SK-MEL-5 (cell line): ENCODE measurements at regions not wholly inside any gene's neighbourhood (a gene's known extent, or its start where the extent isn't known, plus 50 kb on each side); places are given as distances from the start of the nearest gene placed in this dataset.

ENCODE experiments used
- DNase-seq: peaks from one replicate; pipeline ENCODE4 v3.0.0-alpha.2; 2016; ENCODE audit warnings: low read depth, low spot score
- in situ Hi-C: cut with HindIII; loops from 2 replicates; pipeline ENCODE4 v1.10.0; 2016; ENCODE audit warnings: low sequenced_read_pairs, high pct_unique_total_duplicates, low pct_unique_long_range_greater_than_20kb

DNA sequence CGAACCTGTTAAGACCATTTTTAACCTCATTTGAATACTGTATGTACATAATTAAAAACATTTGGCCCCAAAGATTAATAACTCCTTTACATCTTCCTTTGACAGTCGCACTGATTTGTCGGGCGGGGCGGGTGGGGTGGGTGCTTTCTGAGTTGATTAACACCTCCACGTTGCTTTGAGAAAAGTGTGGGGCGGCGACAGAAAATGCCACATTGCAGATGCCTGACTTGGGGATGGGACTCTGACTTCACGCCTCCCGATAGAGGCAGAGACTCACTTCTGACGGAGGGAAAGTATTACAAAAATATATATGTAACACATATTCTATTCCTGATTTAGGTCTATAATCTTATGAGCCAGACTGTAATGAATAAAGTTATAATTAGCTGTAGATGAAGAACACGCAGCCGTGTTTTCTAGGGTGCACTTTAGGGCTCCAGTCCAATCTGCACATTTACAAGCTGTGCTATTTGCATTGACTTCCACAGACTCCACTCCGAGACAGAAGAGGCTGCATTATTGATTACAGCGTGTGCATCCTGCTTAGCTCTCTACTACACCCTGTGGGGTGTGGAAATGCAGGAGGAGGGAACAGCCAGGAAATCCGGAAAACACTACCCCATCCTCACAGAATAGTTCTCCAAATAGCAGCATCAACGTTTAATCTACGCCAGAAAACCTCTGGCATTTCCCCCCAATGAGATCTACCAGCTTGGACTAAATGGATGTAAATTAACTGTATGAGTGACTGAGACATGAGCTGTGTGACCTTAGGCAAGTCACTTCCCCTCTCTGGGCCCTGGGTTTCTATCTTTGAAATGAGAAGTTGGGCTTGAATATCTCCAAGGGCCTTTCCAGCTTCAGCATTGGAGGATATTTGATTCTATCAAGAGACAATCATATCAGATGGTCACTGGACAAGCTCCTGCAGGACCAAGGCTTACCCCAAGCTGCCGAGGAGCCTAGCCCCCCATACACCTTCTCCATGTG, 308.0 kb downstream of the RRAGC start:
- DNase-seq: no peak
- in situ Hi-C loops: no loop called here

DNA sequence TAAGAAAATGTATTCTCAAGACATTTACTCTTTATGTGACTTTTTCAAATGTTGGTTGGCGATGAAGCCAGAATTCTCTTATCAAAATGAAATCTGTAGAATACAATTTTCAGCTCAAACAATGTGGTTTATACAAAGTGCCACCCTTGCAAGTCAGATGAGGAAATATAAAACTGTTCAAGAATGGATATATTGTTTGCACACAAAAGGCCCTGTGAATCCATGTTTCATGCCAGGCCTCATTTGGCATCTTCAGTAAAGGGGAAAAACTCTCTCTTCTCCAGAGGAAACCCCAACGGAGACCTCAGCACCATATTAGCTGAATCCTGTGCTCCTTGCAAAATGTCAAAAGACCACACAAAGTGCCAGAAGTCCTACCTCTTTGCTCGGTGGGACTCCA, 310.4 kb downstream of the RRAGC start:
- in situ Hi-C loops: no loop called here
- DNase-seq: peak; percentile 57

DNA sequence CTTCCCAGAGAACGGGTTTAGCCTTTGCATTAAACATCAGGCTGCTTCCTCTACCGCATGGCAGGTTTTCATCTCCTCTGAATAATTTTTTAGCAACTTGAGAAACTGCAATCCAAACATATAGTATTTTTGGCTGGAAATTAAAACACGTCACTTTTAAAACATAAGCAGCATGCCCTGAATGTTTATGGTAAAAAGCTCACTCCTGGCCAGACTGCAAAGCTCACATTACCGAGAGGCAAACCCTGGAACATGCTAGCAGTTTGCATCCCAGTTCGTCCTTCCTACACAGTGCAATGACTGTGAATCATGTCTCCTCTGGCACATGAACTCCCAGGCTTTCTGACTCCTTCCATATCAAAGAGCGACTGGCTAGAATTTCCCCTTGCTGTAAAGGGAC, 312.3 kb downstream of the RRAGC start:
- in situ Hi-C loops: no loop called here
- DNase-seq: no peak

- DNase-seq: no peak
- in situ Hi-C loops: no loop called here
Measured at GRCh38 chr1:38546636-38547035, 312.9 kb downstream of the RRAGC start.

DNA sequence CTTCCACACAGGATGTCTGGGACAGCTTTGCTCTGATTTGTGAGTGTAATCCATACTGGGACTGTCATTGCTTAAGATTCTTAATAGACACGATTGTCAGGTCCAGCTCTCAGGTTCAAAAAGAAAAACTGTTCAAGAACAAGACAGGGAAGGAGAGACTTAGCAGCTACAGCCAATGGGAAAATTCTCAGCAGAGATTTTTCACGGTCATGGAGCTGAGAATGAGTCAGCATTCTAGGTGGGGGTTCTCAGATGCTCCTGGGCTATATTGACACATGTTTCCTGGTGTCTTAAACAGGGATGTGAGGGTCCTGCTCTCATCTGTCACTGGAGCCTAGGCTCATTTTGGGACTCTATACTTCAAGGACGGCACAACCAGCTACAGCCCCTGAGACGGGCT, 318.3 kb downstream of the RRAGC start:
- DNase-seq: no peak
- in situ Hi-C loops: no loop called here

GRCh38 chr1:38539931-38540330, 319.6 kb downstream of the RRAGC start:
- DNase-seq: no peak
- in situ Hi-C loops: no loop called here

GRCh38 chr1:38538834-38539233, 320.7 kb downstream of the RRAGC start:
- no peak for DNase-seq
- in situ Hi-C loops: no loop called here

GRCh38 chr1:38536089-38536488, 323.5 kb downstream of the RRAGC start:
- in situ Hi-C loops: no loop called here

DNA sequence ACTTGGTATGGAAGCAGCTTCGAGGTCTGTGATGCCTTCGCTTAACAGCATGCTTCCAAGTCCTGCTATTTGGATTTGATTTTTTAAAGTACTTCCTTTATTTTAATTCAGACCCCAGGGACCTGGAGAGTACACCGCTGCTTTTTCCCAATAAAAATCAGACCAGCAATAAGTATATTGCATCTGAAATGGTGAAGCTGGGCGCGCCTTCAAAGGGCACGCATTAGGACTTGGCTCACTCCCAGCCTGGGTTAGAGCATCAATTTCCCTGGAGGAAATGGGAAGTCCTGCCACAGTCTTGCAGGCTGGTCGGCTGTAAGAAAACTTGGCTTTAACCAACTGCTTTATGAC, 325.1 kb downstream of the RRAGC start:
- DNase-seq: no peak
- in situ Hi-C loops: no loop called here

More at GRCh38 chr1:38536089-38536488, 323.5 kb downstream of the RRAGC start:
- no peak for DNase-seq

DNA sequence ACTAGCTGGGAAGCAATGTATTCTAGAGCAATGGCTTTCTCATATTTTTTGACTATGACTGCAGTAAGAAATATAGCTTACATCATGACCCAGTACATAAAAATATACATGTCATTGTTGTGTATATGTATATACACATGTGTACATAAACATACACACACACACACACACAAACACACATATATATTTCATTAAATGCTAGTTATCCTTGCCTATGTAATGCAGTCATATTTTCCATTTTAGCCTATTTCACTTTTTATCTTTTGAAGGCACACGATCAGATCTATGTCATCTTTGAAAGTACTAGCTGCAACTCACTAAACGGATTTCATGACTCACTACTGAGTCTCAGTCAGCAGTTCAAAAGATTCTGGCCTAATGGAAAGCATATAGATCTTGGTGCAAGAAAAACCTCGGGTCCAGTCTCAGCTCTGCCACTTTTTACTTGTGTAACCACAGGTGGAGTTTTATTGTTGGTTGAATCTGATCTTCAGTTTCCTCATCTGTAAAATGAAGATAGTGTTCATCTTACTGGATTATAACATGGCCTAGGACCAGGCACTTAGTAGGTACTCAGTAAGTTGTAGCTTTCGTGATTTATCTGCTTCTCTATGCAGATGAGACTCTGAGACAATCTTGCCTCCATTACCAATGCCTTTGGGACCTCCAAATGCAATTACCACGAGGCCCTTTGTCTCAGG, 325.6 kb downstream of the RRAGC start:
- in situ Hi-C loops: no loop called here
- DNase-seq: no peak

GRCh38 chr1:38530957-38531356, 328.6 kb downstream of the RRAGC start:
- in situ Hi-C loops: no loop called here
- no peak for DNase-seq

DNA sequence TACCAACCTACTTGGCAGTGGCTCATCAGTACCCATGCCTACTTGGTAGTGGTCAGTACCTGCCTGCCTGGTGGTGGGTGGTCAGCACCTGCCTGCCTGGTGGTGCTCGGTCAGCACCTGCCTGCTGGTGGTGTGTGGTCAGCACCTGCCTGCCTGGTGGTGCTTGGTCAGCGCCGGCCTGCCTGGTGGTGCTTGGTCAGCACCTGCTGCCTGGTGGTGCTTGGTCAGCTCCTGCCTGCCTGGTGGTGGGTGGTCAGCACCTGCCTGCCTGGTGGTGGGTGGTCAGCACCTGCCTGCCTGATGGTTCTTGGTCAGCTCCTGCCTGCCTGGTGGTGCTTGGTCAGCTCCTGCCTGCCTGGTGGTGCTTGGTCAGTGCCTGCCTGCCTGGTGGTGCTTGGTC, 329.6 kb downstream of the RRAGC start:
- DNase-seq: no peak
- in situ Hi-C loops: no loop called here

DNA sequence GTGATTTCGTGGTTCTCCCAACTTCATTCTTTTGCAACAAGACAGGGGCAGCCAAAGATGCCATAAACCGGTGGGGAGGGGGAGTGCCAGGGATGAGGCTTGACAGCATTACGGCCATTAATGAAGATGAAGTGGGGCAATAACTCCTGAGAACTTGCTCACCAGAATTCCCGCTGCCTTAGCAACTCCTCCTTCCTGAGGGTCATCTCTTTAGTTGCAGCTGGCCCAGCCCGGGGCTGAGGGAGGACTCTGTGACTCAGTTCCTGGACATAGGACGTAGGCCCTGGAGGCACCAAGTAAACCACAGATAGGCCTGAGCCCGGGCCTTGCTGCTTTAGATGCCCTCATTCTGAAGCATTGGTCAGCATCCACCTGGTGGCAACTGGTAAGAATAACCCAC, 330.2 kb downstream of the RRAGC start:
- in situ Hi-C loops: no loop called here
- no peak for DNase-seq

GRCh38 chr1:38528623-38529022, 330.9 kb downstream of the RRAGC start:
- in situ Hi-C loops: no loop called here
- DNase-seq: no peak

- no peak for DNase-seq
- in situ Hi-C loops: no loop called here
Measured at GRCh38 chr1:38527373-38527966, 332.1 kb downstream of the RRAGC start.

DNA sequence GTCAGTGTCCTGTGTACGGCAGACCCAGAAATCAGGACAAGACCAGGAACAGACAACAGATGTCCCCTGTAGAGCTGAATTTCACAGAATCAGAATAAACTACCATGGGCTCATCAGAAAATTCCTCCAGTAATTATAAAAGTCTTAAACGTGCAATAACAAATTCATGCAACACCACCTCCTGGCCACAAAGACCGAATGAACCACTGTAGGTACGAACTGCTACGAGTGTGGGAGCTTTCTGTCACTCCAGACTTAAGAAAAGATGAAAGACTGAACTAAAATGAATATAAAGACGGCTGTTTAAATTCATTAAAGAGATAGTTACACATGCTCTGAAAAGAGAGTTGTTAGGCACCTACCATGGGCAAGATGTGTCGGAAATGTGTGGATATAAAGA, 333.5 kb downstream of the RRAGC start:
- in situ Hi-C loops: no loop called here
- DNase-seq: no peak

- in situ Hi-C loops: no loop called here
- no peak for DNase-seq
Measured at GRCh38 chr1:38525343-38526043, 334.1 kb downstream of the RRAGC start.

GRCh38 chr1:38524025-38524641, 335.4 kb downstream of the RRAGC start:
- no peak for DNase-seq
- in situ Hi-C loops: no loop called here
